ENCODE measurements at regions not wholly inside any gene's neighbourhood (a gene's known extent, or its start where the extent isn't known, plus 50 kb on each side); places are given as distances from the start of the nearest gene placed in this dataset.

GRCh38 chr1:219294251-219294650, 120.6 kb downstream of the LYPLAL1 start:
- H2BK15ac ChIP-seq (ENCODE audit: low read length) = no peak overlapping the region
- H4K8ac ChIP-seq (ENCODE audit: extremely low read depth, insufficient read depth, low read length) = no peak overlapping the region
- H3K36me3 ChIP-seq (ENCODE audit: control insufficient read depth in 2 of 4, insufficient read depth in 4 of 4, low read length in 3 of 4) = no peaks in the 10 kb centered on the region
- H3K56ac ChIP-seq (replicated peaks; ENCODE audit: insufficient read length, low read depth, low read length) = no peak overlapping the region
- no peaks in the 10 kb centered on the region for H4K20me1 ChIP-seq (replicated peaks in 1 of 2; ENCODE audit: control insufficient read depth in 1 of 2, insufficient read depth in 2 of 2, low read length in 2 of 2)
- no peak for FAIRE-seq
- H3K9me3 ChIP-seq (ENCODE audit: insufficient read depth in 2 of 2, low read depth in 1 of 2, low read length in 1 of 2) = no peaks in the 10 kb centered on the region
- no peak overlapping the region for H2BK20ac ChIP-seq (ENCODE audit: low read length)
- no peak overlapping the region for H2AK5ac ChIP-seq (ENCODE audit: low read depth, low read length)
- ChIA-PET CTCF (ENCODE audit: partially characterized antibody) (interaction anchor here (0.8 to 1.3 kb wide), 4 partner anchors 9 to 227 kb away, joined by 3 read pairs; no protein-coding TSS in a partner anchor), POLR2A (ENCODE audit: partially characterized antibody) (no interaction called here)
- H3K14ac ChIP-seq (ENCODE audit: insufficient read length) = no peak overlapping the region
- H3K4me2 ChIP-seq (ENCODE audit: insufficient read depth in 1 of 2, low read depth in 2 of 2, low read length in 2 of 2) = no peak overlapping the region
- H2BK12ac ChIP-seq (ENCODE audit: low read depth, low read length) = no peak overlapping the region
- H3K4me1 ChIP-seq (replicated peaks in 1 of 4; ENCODE audit: control insufficient read depth in 3 of 4, insufficient read depth in 4 of 4, low read length in 3 of 4) = no peaks in the 10 kb centered on the region
- no peak overlapping the region for H4K91ac ChIP-seq (replicated peaks; ENCODE audit: insufficient read length, low read length)
- no peak overlapping the region for H2AFZ ChIP-seq (ENCODE audit: low read length)
- no peak overlapping the region for H3K9ac ChIP-seq (replicated peaks in 1 of 4; ENCODE audit: extremely low read depth in 1 of 4, low read depth in 3 of 4, low read length in 3 of 4)
- no peak overlapping the region for H2BK120ac ChIP-seq (replicated peaks; ENCODE audit: low read depth, low read length)
- H4K5ac ChIP-seq (ENCODE audit: insufficient read length, low read depth, low read length) = no peak overlapping the region
- H3K23me2 ChIP-seq (ENCODE audit: low read depth, low read length) = no peaks in the 10 kb centered on the region
- H3K79me1 ChIP-seq (ENCODE audit: low read depth, low read length) = no peaks in the 10 kb centered on the region
- no peaks in the 10 kb centered on the region for H3K79me2 ChIP-seq (ENCODE audit: control insufficient read depth in 1 of 2, insufficient read depth in 2 of 2, low read length in 2 of 2)
- H3K4me3 ChIP-seq (ENCODE audit: extremely low read depth in 1 of 4, insufficient read depth in 2 of 4, low read depth in 3 of 4, low read length in 4 of 4) = no peak overlapping the region
- H3K27ac ChIP-seq (ENCODE audit: low read depth, low read length) = no peak overlapping the region
- no peak overlapping the region for H3K23ac ChIP-seq (ENCODE audit: insufficient read length)
- H3K4ac ChIP-seq (replicated peaks; ENCODE audit: insufficient read length, low read depth, low read length) = no peak overlapping the region
- H3K27me3 ChIP-seq (replicated peaks in 1 of 4; ENCODE audit: control insufficient read depth in 3 of 4, extremely low read depth in 1 of 4, insufficient read depth in 3 of 4, low read length in 3 of 4) = no peaks in the 10 kb centered on the region
- H2BK5ac ChIP-seq (ENCODE audit: low read depth, low read length) = no peak overlapping the region
- DNase-seq (ENCODE audit: low read depth in 1 of 2, low spot score in 2 of 2) = no peak
- H3K18ac ChIP-seq (ENCODE audit: extremely low read depth, low read length) = no peak overlapping the region
- TF ChIP-seq NRF1 (IDR thresholded peaks at IDR 0.05; ENCODE audit: low read depth, low read length) (no peak), CREB1 (IDR thresholded peaks at IDR 0.05) (no peak), PHF8 (conservative IDR thresholded peaks at IDR 0.05; ENCODE audit: low read depth, low read length) (no peak), ATF2 (IDR thresholded peaks at IDR 0.05; ENCODE audit: low read length) (no peak), EGR1 (IDR thresholded peaks at IDR 0.05; ENCODE audit: borderline replicate concordance, low read depth, low read length) (no peak), EP300 (IDR thresholded peaks at IDR 0.05; ENCODE audit: borderline replicate concordance in 1 of 2, low read depth in 2 of 2, low read length in 2 of 2) (no peak), RBBP5 (IDR thresholded peaks at IDR 0.05; ENCODE audit: borderline replicate concordance, low read depth, low read length) (no peak), FOSL1 (IDR thresholded peaks at IDR 0.05; ENCODE audit: insufficient read depth, low read depth, low read length) (no peak), KDM1A (IDR thresholded peaks at IDR 0.05; ENCODE audit: borderline replicate concordance, low read length) (no peak), CBX5 (IDR thresholded peaks at IDR 0.05; ENCODE audit: low read depth, low read length) (no peak), TAF7 (optimal IDR thresholded peaks at IDR 0.05; ENCODE audit: borderline replicate concordance, low read depth, low read length) (no peak), POLR2A (IDR thresholded peaks at IDR 0.05; ENCODE audit: control extremely low read depth in 1 of 2, low read depth in 2 of 2, low read length in 2 of 2) (no peak), TAF1 (IDR thresholded peaks at IDR 0.05; ENCODE audit: low read depth, low read length) (no peak), E2F6 (IDR thresholded peaks at IDR 0.05) (no peak)
